GM18858 (cell line): ENCODE measurements at regions not wholly inside any gene's neighbourhood (a gene's known extent, or its start where the extent isn't known, plus 50 kb on each side); places are given as distances from the start of the nearest gene placed in this dataset.

ENCODE experiments used
- ATAC-seq: cut with Tn5 transposase; IDR thresholded peaks from one replicate; pipeline ENCODE4 v1.9.1; 2021; ENCODE audit not compliant: unreplicated experiment

DNA sequence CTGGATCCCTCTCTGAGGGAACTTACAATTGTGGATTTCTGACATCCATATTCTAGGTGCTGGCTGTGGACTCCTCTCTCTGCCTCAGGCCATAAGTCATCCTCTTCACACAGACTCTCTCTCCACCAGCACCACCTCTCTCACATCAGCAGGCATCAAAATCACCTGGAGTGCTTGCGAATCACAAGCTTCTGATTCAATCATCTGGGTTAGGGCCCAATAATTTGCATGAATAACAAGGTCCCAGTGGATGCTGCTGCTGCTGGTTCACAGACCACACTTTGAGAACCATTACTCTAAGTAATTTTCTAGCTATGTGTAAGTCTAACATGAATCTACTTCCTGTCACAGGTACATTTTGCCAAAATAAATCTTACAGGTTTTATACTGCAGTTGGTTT lies 214.9 kb downstream of the DSEL start:
- ATAC-seq: no peak

DNA sequence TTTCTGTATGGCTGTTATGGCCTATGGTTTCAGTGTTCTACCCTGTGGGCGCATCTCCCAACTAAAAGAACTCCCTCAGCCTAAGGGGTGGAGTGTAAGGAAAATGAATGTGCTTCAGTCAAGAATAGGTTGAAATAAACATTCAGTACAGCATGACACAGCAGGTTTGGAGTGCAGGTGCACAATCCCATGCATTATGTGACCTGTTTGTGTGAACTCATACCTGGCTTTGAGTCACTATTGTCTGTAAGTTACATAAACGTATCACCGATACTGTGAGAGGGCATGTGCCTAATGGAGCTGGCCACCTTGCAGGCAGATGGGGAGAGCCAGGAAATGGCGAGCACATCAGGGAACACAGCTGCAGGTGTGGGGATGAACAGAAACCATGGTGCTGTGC lies 216.0 kb downstream of the DSEL start:
- no peak for ATAC-seq

GRCh38 chr18:67292814-67293213 lies 223.7 kb downstream of the DSEL start:
- ATAC-seq: no peak

GRCh38 chr18:67290421-67290820 lies 226.1 kb downstream of the DSEL start:
- ATAC-seq: no peak

- ATAC-seq: no peak
Observed at GRCh38 chr18:67285583-67285982, 230.9 kb downstream of the DSEL start.

- no peak for ATAC-seq
Observed at GRCh38 chr18:67282796-67283195, 233.7 kb downstream of the DSEL start.

GRCh38 chr18:67281746-67282145 lies 234.8 kb downstream of the DSEL start:
- no peak for ATAC-seq

- ATAC-seq: no peak
Observed at GRCh38 chr18:67280486-67281242, 235.9 kb downstream of the DSEL start.

GRCh38 chr18:67279988-67280387 lies 236.5 kb downstream of the DSEL start:
- ATAC-seq: no peak

DNA sequence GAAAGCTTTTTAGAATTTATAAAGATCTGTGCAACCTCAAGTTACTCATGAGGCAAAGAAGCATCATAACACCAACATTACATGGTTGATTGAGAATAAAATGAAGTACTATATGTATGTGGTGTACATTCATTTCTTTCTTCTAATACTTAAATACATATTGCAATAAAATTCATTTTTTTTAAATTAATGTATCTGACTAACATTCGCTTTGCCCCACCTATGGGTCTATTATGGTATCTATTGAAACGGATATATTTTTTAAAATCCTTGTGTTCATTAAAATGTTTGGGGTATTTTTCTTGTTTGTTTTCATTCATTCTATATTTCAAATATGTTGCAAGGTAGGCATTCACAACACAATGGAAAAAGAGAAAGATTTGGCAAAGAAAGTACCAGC lies 237.5 kb downstream of the DSEL start:
- ATAC-seq: no peak

DNA sequence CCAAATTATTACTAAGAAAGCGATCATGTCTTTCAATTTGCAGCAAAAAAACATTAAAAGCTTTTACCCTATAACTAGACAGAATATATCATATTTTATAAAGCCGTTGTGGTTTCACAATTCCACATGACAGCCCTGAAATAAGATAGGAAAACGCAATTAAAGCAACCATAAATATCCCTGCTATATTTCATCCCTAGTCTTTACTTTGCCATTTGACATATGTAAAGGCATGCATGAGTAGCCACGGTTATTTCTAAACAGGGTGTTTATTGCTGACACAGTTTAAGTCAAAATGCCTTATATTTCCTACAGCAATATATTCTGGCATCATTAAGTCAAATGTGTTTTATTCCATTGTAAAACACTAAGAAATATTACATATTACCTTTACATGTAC lies 239.9 kb downstream of the DSEL start:
- ATAC-seq: no peak

DNA sequence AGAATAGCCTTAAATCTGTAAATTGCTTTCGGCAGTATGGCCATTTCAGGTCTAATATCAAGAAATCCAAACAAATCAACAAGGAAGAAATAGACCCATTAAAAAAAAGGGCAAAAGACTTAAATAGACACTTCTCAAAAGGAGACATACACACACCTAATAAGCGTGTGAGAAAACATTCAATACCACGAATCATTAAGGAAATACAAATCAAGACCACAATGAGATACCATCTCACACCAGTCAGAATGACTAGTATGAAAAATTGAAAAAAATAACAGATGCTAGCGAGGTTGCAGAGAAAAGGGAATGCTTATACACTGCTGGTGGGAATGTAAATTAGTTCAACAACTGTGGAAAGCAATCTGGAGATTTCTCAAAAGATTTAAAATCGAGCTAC lies 243.2 kb downstream of the DSEL start:
- ATAC-seq: no peak

- no peak for ATAC-seq
Observed at GRCh38 chr18:67269206-67269605, 247.3 kb downstream of the DSEL start.

GRCh38 chr18:67268530-67268929 lies 248.0 kb downstream of the DSEL start:
- ATAC-seq: no peak

- no peak for ATAC-seq
Observed at GRCh38 chr18:67266246-67267237, 250.0 kb downstream of the DSEL start.

- no peak for ATAC-seq
Observed at GRCh38 chr18:67265464-67266245, 250.9 kb downstream of the DSEL start.

DNA sequence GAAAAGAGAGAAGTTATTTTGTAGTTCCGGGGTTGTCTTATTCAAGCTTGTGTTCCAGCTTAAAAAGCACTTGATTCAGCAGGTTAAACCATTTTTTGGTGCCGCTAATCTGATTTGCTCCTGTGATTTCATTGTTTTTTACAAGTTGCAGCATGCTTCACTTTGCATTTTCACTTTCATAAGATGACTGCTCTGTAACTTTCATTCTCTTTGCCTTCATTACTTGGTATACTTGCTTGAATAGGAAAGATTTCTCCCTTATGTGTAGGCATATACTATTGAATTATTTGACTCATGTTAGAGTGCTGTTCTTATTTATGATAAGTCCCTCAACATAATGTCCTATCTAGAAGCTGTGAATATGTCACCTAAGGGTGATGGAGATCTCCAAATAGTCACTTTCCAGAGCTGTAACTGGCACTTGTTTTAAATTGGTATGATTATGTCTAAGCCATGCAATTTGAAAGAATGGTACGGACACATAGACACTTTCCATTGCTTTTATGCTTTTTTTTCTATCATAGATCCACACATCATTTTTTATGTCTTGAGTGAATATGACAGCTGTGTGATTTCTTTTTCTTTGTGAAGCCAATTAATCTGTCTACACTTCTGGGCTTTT lies 254.5 kb downstream of the DSEL start:
- peak; percentile 49 for ATAC-seq

DNA sequence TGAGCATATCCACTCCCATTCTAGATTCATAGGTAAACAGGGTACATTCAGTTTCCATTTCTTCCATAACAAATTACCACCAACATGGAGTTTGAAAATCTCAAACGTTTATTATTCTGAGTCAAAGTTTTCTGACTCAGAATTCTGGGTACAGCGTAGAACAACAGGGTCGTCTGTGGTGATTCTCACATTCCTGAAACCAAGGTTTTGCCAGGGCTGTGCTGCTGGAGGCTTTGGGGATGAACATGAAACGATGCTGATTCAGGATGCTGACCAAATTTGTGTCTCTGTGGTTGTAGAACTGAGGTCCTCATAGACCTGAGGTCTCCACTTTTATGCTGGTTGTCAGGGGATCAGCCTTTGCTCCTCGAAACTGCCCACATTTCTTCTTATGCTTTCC lies 255.7 kb downstream of the DSEL start:
- ATAC-seq: no peak

DNA sequence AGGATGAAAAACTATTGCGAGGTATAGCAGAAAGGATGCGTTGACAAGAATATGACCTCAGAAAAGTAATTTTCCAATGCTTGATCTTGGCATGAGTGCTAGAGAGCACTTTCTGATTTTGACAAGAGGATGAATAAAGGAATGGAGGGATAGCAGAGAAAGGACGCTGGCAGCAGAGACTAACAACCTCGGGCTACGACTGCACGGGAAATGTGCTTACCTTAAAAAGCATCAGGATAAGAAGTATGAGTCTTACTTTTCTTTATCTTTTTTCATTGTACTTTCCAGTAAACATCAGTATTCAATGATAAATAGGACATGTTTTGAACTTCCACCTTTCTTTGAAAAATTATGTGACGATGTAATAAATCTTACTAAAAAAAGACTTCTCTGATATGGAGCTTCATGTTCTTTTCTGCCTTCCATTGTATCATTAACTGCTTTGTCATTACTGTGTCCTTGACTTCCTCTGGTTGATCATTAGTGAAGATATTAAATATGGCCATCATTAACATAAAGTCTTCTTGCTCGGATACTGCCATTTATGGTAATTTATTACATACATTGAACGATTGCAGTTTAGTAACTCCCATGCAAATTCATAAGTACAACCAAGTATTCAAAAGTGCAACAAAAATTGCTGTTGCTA lies 265.6 kb downstream of the DSEL start:
- no peak for ATAC-seq
